ENCODE measurements at regions not wholly inside any gene's neighbourhood (a gene's known extent, or its start where the extent isn't known, plus 50 kb on each side); places are given as distances from the start of the nearest gene placed in this dataset.
"Not testable (repeated sequence)": the region's sequence is repeated elsewhere in the genome, so short reads cannot be mapped to it uniquely, and the experiment has no call there.

DNA sequence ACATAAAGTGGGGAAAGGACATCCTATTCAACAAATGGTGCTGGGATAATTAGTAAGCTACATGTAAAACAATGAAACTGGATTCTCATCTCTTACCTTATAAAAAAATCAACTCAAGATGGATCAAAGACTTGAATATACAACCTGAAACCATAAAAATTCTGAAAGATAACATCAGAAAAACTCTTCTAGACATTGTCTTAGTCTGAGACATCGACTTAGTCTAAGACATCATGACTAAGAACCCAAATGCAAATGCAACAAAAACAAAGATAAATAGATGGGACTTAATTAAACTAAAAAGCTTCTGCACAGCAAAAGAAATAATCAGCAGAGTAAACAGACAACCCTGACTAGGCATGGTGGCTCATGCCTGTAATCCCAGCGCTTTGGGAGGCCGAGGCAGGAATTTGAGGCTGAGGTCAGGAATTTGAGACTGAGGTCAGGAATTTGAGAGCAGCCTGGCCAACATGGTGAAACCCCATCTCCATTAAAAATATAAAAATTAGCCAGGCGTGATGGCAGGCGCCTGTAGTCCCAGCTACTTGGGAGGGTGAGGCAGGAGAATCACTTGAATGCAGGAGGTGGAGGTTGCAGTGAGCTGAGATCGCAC, 54.8 kb upstream of the PSME4 start:
- H2BK15ac ChIP-seq (ENCODE audit: low read length); H2AFZ ChIP-seq (ENCODE audit: low read length); H3K4me3 ChIP-seq (ENCODE audit: extremely low read depth in 1 of 4, insufficient read depth in 2 of 4, low read depth in 3 of 4, low read length in 4 of 4); H3K4me1 ChIP-seq (replicated peaks in 1 of 4; ENCODE audit: control insufficient read depth in 3 of 4, insufficient read depth in 4 of 4, low read length in 3 of 4); H3K27ac ChIP-seq (ENCODE audit: low read depth, low read length); H4K8ac ChIP-seq (ENCODE audit: extremely low read depth, insufficient read depth, low read length); FAIRE-seq; H3K23me2 ChIP-seq (ENCODE audit: low read depth, low read length); H3K4me2 ChIP-seq (ENCODE audit: insufficient read depth in 1 of 2, low read depth in 2 of 2, low read length in 2 of 2); H3K9me3 ChIP-seq (ENCODE audit: insufficient read depth in 2 of 2, low read depth in 1 of 2, low read length in 1 of 2); H3K36me3 ChIP-seq (ENCODE audit: control insufficient read depth in 2 of 4, insufficient read depth in 4 of 4, low read length in 3 of 4); H3K56ac ChIP-seq (replicated peaks; ENCODE audit: insufficient read length, low read depth, low read length); H3K4ac ChIP-seq (replicated peaks; ENCODE audit: insufficient read length, low read depth, low read length); H2BK5ac ChIP-seq (ENCODE audit: low read depth, low read length); H2BK20ac ChIP-seq (ENCODE audit: low read length); H4K91ac ChIP-seq (replicated peaks; ENCODE audit: insufficient read length, low read length); H3K9ac ChIP-seq (replicated peaks in 1 of 4; ENCODE audit: extremely low read depth in 1 of 4, low read depth in 3 of 4, low read length in 3 of 4); H3K23ac ChIP-seq (ENCODE audit: insufficient read length); H3K79me2 ChIP-seq (ENCODE audit: control insufficient read depth in 1 of 2, insufficient read depth in 2 of 2, low read length in 2 of 2); H2AK5ac ChIP-seq (ENCODE audit: low read depth, low read length); H4K20me1 ChIP-seq (replicated peaks in 1 of 2; ENCODE audit: control insufficient read depth in 1 of 2, insufficient read depth in 2 of 2, low read length in 2 of 2); H4K5ac ChIP-seq (ENCODE audit: insufficient read length, low read depth, low read length); CTCF ChIA-PET (ENCODE audit: partially characterized antibody); DNase-seq (ENCODE audit: low read depth in 1 of 2, low spot score in 2 of 2); POLR2A ChIA-PET (ENCODE audit: partially characterized antibody); H3K14ac ChIP-seq (ENCODE audit: insufficient read length); H2BK12ac ChIP-seq (ENCODE audit: low read depth, low read length); H3K18ac ChIP-seq (ENCODE audit: extremely low read depth, low read length); H2BK120ac ChIP-seq (replicated peaks; ENCODE audit: low read depth, low read length); H3K27me3 ChIP-seq (replicated peaks in 1 of 4; ENCODE audit: control insufficient read depth in 3 of 4, extremely low read depth in 1 of 4, insufficient read depth in 3 of 4, low read length in 3 of 4); H3K79me1 ChIP-seq (ENCODE audit: low read depth, low read length): not testable (repeated sequence)
- 72% methylated on average over 6 of the region's 6 CpGs; no CpG with 5 or more reads in 1 of the 2 experiments for WGBS, 2 experiments (ENCODE audit: extremely low coverage in 1 of 2, insufficient coverage in 1 of 2, insufficient read length in 1 of 2, insufficient replicate concordance in 2 of 2, low coverage in 1 of 2, low lambda C conversion rate in 2 of 2, missing lambda C conversion rate in 1 of 2)

All from H1 (cell line).